HG03196 (cell line): ENCODE measurements at regions not wholly inside any gene's neighbourhood (a gene's known extent, or its start where the extent isn't known, plus 50 kb on each side); places are given as distances from the start of the nearest gene placed in this dataset.

Source experiments
- ATAC-seq: cut with Tn5 transposase; IDR thresholded peaks from one replicate; pipeline ENCODE4 v1.9.1; 2021; ENCODE audit not compliant: unreplicated experiment

- peak; percentile 40 for ATAC-seq
These were observed 56.9 kb upstream of the RGS1 start for GRCh38 chr1:192518700-192519099.

DNA sequence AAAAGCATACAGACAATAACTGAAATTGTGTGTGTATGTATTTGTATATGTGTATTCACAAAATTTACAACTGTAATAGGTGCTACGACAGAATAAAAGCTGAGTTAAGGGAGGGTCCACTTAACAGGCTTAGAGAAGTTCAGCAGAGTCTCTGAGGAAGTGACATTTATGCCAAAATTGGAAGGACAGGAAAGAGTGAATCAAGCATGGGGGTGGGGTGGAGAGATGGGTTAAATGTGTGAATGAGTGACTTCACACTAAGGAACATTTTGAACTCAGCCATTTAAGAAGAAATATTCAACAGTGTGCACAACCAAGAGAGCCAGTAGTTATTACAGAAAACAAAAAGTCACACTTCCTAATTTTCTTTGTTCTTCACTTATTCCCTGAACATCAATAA, 53.8 kb upstream of the RGS1 start:
- ATAC-seq, result no peak

DNA sequence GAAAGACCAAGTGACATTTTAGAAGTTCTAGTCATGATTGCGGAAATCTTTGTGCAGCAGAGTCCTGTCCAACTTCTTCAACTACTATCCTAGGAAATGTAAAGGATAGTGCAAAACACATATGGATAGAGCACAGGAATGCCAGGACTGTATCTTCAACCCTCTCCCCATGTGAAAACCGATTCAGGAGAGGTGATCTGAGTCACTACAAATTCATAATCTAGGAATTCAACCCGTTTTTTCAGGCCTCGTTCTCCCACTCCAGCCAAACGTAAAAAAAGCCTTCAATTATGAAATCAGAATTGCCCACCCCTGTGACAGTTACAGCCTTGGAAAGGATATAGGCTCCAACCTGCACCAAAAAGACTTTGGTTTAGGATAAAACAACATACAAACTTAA, 52.9 kb upstream of the RGS1 start:
- ATAC-seq, result no peak

DNA sequence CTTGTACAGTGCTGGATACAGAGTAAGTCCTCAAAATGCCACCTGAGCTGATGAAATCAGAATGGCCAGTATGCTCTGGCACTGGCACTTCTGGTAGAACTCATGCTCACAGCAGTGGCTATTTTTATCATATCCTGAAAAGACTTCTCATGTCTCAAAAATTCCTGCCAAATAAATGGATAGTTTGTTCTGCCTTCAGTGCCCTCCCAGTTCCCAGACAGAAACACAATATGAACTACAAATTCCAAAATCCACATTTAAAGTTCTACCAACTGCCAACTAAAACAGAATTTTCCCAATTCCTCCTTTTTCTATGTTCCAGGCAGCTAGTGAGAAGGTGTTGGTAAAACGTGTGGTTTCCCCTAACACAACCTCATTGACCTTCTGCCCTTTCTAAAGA, 51.4 kb upstream of the RGS1 start:
- no peak for ATAC-seq
